Calu3 (cell line): ENCODE measurements at regions not wholly inside any gene's neighbourhood (a gene's known extent, or its start where the extent isn't known, plus 50 kb on each side); places are given as distances from the start of the nearest gene placed in this dataset.

Experiments used
- BruUV-seq: library from RNA; stranded (reverse); fragments of 400-500 nt; replicated peaks from 2 replicates; lab custom pipeline; 2021; lab: Mats Ljungman, UMichigan
- CTCF ChIA-PET: fragments of 300-600 bp; sonication (Branson Sonifier 250); formaldehyde crosslinking; loops from one replicate; lab custom pipeline; 2022; ENCODE audit warnings: antibody characterized with exemption; lab: Charles Lee
- DNase-seq: peaks from one replicate; pipeline ENCODE4 v3.0.0; 2022
- H3K27ac Mint-ChIP-seq: one replicate; pipeline ENCODE4 v1.8.0; 2022; ENCODE audit warnings: mixed read lengths; ENCODE audit not compliant: unreplicated experiment
- H3K27me3 Mint-ChIP-seq: one replicate; pipeline ENCODE4 v1.8.0; 2022; ENCODE audit warnings: mixed read lengths; ENCODE audit not compliant: unreplicated experiment
- H3K36me3 Mint-ChIP-seq: one replicate; pipeline ENCODE4 v1.8.0; 2022; ENCODE audit warnings: mild to moderate bottlenecking, moderate library complexity, mixed read lengths; ENCODE audit not compliant: insufficient read depth, unreplicated experiment
- H3K4me1 Mint-ChIP-seq: one replicate; pipeline ENCODE4 v1.8.0; 2022; ENCODE audit warnings: mild to moderate bottlenecking, low read depth, mixed read lengths; ENCODE audit not compliant: unreplicated experiment
- H3K4me3 Mint-ChIP-seq: one replicate; pipeline ENCODE4 v1.8.0; 2022; ENCODE audit warnings: mild to moderate bottlenecking, low read depth, moderate library complexity, mixed read lengths; ENCODE audit not compliant: unreplicated experiment
- H3K9me3 Mint-ChIP-seq: one replicate; pipeline ENCODE4 v1.8.0; 2022; ENCODE audit warnings: low read depth, mixed read lengths; ENCODE audit not compliant: unreplicated experiment
- CTCF ChIP-seq: fragments of 200-600 bp; IDR thresholded peaks from one replicate; pipeline ENCODE4 v1.8.0; 2022; ENCODE audit warnings: antibody characterized with exemption; ENCODE audit not compliant: unreplicated experiment
- intact Hi-C: fragments of 100-400 bp; cut with micrococcal nuclease; formaldehyde crosslinking; loops from one replicate; pipeline ENCODE4 v1.10.0; 2022; ENCODE audit not compliant: unreplicated experiment

DNA sequence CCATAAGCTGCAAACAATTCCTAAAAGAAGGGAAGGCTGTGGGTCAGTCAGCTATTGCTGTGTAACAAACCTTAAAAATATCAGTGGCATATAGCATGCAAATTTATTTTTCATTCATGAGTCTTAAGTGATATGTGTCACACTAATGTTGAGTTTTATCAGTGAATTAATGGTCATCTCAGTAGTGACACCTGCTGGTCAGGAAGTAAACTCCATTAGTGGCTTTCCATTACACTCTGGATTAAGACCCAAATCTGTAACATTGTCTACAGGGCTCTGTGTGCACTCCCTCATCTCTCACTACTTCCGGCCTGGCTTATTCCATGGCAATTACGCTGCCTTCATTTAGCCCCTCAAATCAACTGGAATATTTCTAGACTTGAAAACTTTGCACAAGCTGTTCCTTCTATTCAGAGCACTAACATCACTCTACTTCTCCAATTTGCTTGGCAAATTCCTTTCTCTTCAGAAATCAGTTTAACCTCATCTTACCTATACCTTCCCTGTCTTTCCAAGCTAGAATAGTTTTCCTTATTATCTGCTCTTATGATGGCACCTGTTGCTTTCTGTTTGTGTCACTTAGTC, 217.3 kb upstream of the TAPT1 start:
- DNase-seq, result no peak
- BruUV-seq, result no TSS peak
- no peak overlapping the region for H3K27ac Mint-ChIP-seq
- H3K9me3 Mint-ChIP-seq, result no peaks in the 10 kb centered on the region
- no peak overlapping the region for H3K4me3 Mint-ChIP-seq
- no peaks in the 10 kb centered on the region for H3K36me3 Mint-ChIP-seq
- peaks cover 25% of the 10 kb centered on the region for H3K27me3 Mint-ChIP-seq
- TF ChIP-seq CTCF, result peak; percentile 40
- CTCF ChIA-PET, result interaction anchor here (0.6 kb wide), 1 partner anchor 211 kb away, joined by 3 read pairs; no protein-coding TSS in a partner anchor
- intact Hi-C loops, result loop anchor here (2.0 kb wide), 1 partner anchor 153 kb away; no protein-coding TSS in a partner anchor
- peaks cover 9% of the 10 kb centered on the region for H3K4me1 Mint-ChIP-seq

GRCh38 chr4:16442296-16442695, 216.0 kb upstream of the TAPT1 start:
- TF ChIP-seq CTCF, result no peak
- H3K9me3 Mint-ChIP-seq, result peaks cover 2% of the 10 kb centered on the region
- intact Hi-C loops, result loop anchor here (2.0 kb wide), 1 partner anchor 151 kb away; no protein-coding TSS in a partner anchor
- H3K36me3 Mint-ChIP-seq, result no peaks in the 10 kb centered on the region
- no peak for DNase-seq
- H3K4me3 Mint-ChIP-seq, result no peak overlapping the region
- peaks cover 38% of the 10 kb centered on the region for H3K27me3 Mint-ChIP-seq
- BruUV-seq, result no TSS peak
- no peak overlapping the region for H3K27ac Mint-ChIP-seq
- CTCF ChIA-PET, result no interaction called here
- peaks cover 9% of the 10 kb centered on the region for H3K4me1 Mint-ChIP-seq

GRCh38 chr4:16439768-16440167, 213.5 kb upstream of the TAPT1 start:
- DNase-seq, result no peak
- no TSS peak for BruUV-seq
- no peak for TF ChIP-seq CTCF
- Mint-ChIP-seq H3K27me3 (peaks cover 40% of the 10 kb centered on the region), H3K9me3 (peaks cover 2% of the 10 kb centered on the region), H3K4me1 (peaks cover 9% of the 10 kb centered on the region), H3K36me3 (no peaks in the 10 kb centered on the region), H3K4me3 (no peak overlapping the region), H3K27ac (no peak overlapping the region)
- CTCF ChIA-PET, result no interaction called here
- intact Hi-C loops, result no loop called here

- no peak overlapping the region for H3K4me3 Mint-ChIP-seq
- H3K4me1 Mint-ChIP-seq, result peaks cover 9% of the 10 kb centered on the region
- no peaks in the 10 kb centered on the region for H3K36me3 Mint-ChIP-seq
- no peak for TF ChIP-seq CTCF
- no TSS peak for BruUV-seq
- no peak overlapping the region for H3K27ac Mint-ChIP-seq
- H3K9me3 Mint-ChIP-seq, result peaks cover 2% of the 10 kb centered on the region
- CTCF ChIA-PET, result no interaction called here
- peaks cover 40% of the 10 kb centered on the region for H3K27me3 Mint-ChIP-seq
- DNase-seq, result no peak
- intact Hi-C loops, result no loop called here
Observed at GRCh38 chr4:16438986-16439385, 212.7 kb upstream of the TAPT1 start.
